GM23338 (cell line): ENCODE measurements at regions not wholly inside any gene's neighbourhood (a gene's known extent, or its start where the extent isn't known, plus 50 kb on each side); places are given as distances from the start of the nearest gene placed in this dataset.

Experiments used
- EZH2 ChIP-seq: fragments of 200-600 bp; sonication (generic); IDR thresholded peaks from one replicate; pipeline ENCODE4 v1.8.0; 2017; ENCODE audit warnings: antibody characterized with exemption, mild to moderate bottlenecking, low read depth; ENCODE audit not compliant: unreplicated experiment
- JUNB ChIP-seq: IDR thresholded peaks from one replicate; pipeline ENCODE4 v1.6.1; 2016; ENCODE audit warnings: antibody characterized with exemption; ENCODE audit not compliant: unreplicated experiment
- NANOG ChIP-seq: IDR thresholded peaks from 2 replicates; pipeline ENCODE4 v1.6.1; 2016; ENCODE audit warnings: antibody characterized with exemption, borderline replicate concordance
- POLR2AphosphoS5 ChIP-seq: IDR thresholded peaks from 2 replicates; pipeline ENCODE4 v1.6.1; 2016; ENCODE audit warnings: antibody characterized with exemption, low read depth
- TF ChIP-seq, protein P1 (sequence below): fragments of 250-450 bp; sonication (Bioruptor Pico); IDR thresholded peaks from 2 replicates; pipeline ENCODE4 v1.5.0; 2020; ENCODE audit warnings: mild to moderate bottlenecking, moderate library complexity
- TF ChIP-seq, protein P2 (sequence below), 2 experiments: fragments of 200-600 bp in 1 of 2; sonication (generic) in 1 of 2; conservative IDR thresholded peaks; 2 replicates each; pipeline versions ENCODE4 v1.5.1 to v1.6.1; 2016 to 2017; ENCODE audit warnings: antibody characterized with exemption in 2 of 2, low read depth in 2 of 2, mild to moderate bottlenecking in 2 of 2, moderate library complexity in 1 of 2
- TF ChIP-seq, protein P3 (sequence below): IDR thresholded peaks from one replicate; pipeline ENCODE4 v1.6.1; 2018; ENCODE audit warnings: antibody characterized with exemption; ENCODE audit not compliant: unreplicated experiment

DNA sequence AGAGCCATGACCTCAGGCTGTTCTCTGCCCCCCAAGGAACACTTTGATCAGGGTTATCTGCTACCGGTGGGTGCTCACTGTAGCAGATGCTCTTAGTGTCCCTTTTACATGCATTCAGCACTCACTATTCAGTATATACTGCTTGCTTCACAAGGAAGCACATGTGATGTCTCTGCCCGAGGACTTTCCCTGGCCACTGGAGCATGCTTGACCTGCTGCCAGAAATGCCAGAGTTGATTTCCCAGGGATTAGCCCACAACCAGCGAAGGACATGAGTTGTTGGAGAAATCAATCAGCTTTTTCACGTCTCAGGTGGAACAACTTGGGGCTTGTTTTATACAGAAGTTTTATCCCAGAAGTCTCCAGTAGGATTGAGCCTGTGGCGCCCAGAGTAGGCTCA is 51.2 kb upstream of the RPS6KA3 start (continued):
- TF ChIP-seq, protein P1, sequence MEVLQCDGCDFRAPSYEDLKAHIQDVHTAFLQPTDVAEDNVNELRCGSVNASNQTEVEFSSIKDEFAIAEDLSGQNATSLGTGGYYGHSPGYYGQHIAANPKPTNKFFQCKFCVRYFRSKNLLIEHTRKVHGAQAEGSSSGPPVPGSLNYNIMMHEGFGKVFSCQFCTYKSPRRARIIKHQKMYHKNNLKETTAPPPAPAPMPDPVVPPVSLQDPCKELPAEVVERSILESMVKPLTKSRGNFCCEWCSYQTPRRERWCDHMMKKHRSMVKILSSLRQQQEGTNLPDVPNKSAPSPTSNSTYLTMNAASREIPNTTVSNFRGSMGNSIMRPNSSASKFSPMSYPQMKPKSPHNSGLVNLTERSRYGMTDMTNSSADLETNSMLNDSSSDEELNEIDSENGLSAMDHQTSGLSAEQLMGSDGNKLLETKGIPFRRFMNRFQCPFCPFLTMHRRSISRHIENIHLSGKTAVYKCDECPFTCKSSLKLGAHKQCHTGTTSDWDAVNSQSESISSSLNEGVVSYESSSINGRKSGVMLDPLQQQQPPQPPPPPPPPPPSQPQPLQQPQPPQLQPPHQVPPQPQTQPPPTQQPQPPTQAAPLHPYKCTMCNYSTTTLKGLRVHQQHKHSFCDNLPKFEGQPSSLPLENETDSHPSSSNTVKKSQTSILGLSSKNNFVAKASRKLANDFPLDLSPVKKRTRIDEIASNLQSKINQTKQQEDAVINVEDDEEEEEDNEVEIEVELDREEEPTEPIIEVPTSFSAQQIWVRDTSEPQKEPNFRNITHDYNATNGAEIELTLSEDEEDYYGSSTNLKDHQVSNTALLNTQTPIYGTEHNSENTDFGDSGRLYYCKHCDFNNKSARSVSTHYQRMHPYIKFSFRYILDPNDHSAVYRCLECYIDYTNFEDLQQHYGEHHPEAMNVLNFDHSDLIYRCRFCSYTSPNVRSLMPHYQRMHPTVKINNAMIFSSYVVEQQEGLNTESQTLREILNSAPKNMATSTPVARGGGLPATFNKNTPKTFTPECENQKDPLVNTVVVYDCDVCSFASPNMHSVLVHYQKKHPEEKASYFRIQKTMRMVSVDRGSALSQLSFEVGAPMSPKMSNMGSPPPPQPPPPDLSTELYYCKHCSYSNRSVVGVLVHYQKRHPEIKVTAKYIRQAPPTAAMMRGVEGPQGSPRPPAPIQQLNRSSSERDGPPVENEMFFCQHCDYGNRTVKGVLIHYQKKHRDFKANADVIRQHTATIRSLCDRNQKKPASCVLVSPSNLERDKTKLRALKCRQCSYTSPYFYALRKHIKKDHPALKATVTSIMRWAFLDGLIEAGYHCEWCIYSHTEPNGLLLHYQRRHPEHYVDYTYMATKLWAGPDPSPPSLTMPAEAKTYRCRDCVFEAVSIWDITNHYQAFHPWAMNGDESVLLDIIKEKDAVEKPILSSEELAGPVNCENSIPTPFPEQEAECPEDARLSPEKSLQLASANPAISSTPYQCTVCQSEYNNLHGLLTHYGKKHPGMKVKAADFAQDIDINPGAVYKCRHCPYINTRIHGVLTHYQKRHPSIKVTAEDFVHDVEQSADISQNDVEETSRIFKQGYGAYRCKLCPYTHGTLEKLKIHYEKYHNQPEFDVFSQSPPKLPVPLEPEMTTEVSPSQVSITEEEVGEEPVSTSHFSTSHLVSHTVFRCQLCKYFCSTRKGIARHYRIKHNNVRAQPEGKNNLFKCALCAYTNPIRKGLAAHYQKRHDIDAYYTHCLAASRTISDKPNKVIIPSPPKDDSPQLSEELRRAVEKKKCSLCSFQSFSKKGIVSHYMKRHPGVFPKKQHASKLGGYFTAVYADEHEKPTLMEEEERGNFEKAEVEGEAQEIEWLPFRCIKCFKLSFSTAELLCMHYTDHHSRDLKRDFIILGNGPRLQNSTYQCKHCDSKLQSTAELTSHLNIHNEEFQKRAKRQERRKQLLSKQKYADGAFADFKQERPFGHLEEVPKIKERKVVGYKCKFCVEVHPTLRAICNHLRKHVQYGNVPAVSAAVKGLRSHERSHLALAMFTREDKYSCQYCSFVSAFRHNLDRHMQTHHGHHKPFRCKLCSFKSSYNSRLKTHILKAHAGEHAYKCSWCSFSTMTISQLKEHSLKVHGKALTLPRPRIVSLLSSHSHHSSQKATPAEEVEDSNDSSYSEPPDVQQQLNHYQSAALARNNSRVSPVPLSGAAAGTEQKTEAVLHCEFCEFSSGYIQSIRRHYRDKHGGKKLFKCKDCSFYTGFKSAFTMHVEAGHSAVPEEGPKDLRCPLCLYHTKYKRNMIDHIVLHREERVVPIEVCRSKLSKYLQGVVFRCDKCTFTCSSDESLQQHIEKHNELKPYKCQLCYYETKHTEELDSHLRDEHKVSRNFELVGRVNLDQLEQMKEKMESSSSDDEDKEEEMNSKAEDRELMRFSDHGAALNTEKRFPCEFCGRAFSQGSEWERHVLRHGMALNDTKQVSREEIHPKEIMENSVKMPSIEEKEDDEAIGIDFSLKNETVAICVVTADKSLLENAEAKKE (CRISPR knock-in tag): no peak
- TF ChIP-seq NANOG (no peak), EZH2 (no peak), JUNB (no peak), POLR2AphosphoS5 (no peak)
- TF ChIP-seq, protein P2, sequence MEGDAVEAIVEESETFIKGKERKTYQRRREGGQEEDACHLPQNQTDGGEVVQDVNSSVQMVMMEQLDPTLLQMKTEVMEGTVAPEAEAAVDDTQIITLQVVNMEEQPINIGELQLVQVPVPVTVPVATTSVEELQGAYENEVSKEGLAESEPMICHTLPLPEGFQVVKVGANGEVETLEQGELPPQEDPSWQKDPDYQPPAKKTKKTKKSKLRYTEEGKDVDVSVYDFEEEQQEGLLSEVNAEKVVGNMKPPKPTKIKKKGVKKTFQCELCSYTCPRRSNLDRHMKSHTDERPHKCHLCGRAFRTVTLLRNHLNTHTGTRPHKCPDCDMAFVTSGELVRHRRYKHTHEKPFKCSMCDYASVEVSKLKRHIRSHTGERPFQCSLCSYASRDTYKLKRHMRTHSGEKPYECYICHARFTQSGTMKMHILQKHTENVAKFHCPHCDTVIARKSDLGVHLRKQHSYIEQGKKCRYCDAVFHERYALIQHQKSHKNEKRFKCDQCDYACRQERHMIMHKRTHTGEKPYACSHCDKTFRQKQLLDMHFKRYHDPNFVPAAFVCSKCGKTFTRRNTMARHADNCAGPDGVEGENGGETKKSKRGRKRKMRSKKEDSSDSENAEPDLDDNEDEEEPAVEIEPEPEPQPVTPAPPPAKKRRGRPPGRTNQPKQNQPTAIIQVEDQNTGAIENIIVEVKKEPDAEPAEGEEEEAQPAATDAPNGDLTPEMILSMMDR (conservative IDR thresholded peaks at IDR 0.05; ENCODE audit: low read depth in 2 of 2): no peak
- TF ChIP-seq, protein P3, sequence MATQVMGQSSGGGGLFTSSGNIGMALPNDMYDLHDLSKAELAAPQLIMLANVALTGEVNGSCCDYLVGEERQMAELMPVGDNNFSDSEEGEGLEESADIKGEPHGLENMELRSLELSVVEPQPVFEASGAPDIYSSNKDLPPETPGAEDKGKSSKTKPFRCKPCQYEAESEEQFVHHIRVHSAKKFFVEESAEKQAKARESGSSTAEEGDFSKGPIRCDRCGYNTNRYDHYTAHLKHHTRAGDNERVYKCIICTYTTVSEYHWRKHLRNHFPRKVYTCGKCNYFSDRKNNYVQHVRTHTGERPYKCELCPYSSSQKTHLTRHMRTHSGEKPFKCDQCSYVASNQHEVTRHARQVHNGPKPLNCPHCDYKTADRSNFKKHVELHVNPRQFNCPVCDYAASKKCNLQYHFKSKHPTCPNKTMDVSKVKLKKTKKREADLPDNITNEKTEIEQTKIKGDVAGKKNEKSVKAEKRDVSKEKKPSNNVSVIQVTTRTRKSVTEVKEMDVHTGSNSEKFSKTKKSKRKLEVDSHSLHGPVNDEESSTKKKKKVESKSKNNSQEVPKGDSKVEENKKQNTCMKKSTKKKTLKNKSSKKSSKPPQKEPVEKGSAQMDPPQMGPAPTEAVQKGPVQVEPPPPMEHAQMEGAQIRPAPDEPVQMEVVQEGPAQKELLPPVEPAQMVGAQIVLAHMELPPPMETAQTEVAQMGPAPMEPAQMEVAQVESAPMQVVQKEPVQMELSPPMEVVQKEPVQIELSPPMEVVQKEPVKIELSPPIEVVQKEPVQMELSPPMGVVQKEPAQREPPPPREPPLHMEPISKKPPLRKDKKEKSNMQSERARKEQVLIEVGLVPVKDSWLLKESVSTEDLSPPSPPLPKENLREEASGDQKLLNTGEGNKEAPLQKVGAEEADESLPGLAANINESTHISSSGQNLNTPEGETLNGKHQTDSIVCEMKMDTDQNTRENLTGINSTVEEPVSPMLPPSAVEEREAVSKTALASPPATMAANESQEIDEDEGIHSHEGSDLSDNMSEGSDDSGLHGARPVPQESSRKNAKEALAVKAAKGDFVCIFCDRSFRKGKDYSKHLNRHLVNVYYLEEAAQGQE: no peak
